Rectal smooth muscle tissue (tissue), 1 donor: ENCODE measurements at regions not wholly inside any gene's neighbourhood (a gene's known extent, or its start where the extent isn't known, plus 50 kb on each side); places are given as distances from the start of the nearest gene placed in this dataset.

Experiments
- H3K27ac ChIP-seq: one replicate; pipeline ENCODE4 v1.7.0; 2013; ENCODE audit warnings: low read depth, low read length, inconsistent platforms
- H3K27me3 ChIP-seq: one replicate; pipeline ENCODE4 v1.7.0; 2013; ENCODE audit warnings: low read length; ENCODE audit not compliant: control insufficient read depth, insufficient read depth
- H3K36me3 ChIP-seq: one replicate; pipeline ENCODE4 v1.7.0; 2013; ENCODE audit warnings: low read length; ENCODE audit not compliant: control insufficient read depth, insufficient read depth
- H3K4me1 ChIP-seq: one replicate; pipeline ENCODE4 v1.7.0; 2013; ENCODE audit warnings: low read length; ENCODE audit not compliant: control insufficient read depth, insufficient read depth
- H3K4me3 ChIP-seq: one replicate; pipeline ENCODE4 v1.7.0; 2013; ENCODE audit warnings: low read length
- H3K9ac ChIP-seq: one replicate; pipeline ENCODE4 v1.7.0; 2013; ENCODE audit warnings: low read length

- no peaks in the 10 kb centered on the region for H3K4me1 ChIP-seq
- H3K36me3 ChIP-seq: no peaks in the 10 kb centered on the region
- H3K9ac ChIP-seq: no peak overlapping the region
- H3K27ac ChIP-seq: no peak overlapping the region
- H3K4me3 ChIP-seq: no peak overlapping the region
- no peaks in the 10 kb centered on the region for H3K27me3 ChIP-seq
These were observed 97.1 kb upstream of the IL12B start for GRCh38 chr5:159427180-159428012.

GRCh38 chr5:159430361-159431012 lies 100.2 kb upstream of the IL12B start:
- H3K4me1 ChIP-seq: no peaks in the 10 kb centered on the region
- H3K9ac ChIP-seq: no peak overlapping the region
- no peaks in the 10 kb centered on the region for H3K36me3 ChIP-seq
- H3K27ac ChIP-seq: no peak overlapping the region
- H3K4me3 ChIP-seq: no peak overlapping the region
- no peaks in the 10 kb centered on the region for H3K27me3 ChIP-seq

- H3K27me3 ChIP-seq: no peaks in the 10 kb centered on the region
- H3K27ac ChIP-seq: no peak overlapping the region
- H3K4me1 ChIP-seq: no peaks in the 10 kb centered on the region
- no peak overlapping the region for H3K9ac ChIP-seq
- H3K36me3 ChIP-seq: no peaks in the 10 kb centered on the region
- no peak overlapping the region for H3K4me3 ChIP-seq
These were observed 105.6 kb upstream of the IL12B start for GRCh38 chr5:159435855-159436254.

GRCh38 chr5:159438092-159438491 lies 107.8 kb upstream of the IL12B start:
- no peaks in the 10 kb centered on the region for H3K27me3 ChIP-seq
- no peak overlapping the region for H3K9ac ChIP-seq
- no peak overlapping the region for H3K4me3 ChIP-seq
- H3K27ac ChIP-seq: no peak overlapping the region
- H3K4me1 ChIP-seq: no peaks in the 10 kb centered on the region
- H3K36me3 ChIP-seq: no peaks in the 10 kb centered on the region

DNA sequence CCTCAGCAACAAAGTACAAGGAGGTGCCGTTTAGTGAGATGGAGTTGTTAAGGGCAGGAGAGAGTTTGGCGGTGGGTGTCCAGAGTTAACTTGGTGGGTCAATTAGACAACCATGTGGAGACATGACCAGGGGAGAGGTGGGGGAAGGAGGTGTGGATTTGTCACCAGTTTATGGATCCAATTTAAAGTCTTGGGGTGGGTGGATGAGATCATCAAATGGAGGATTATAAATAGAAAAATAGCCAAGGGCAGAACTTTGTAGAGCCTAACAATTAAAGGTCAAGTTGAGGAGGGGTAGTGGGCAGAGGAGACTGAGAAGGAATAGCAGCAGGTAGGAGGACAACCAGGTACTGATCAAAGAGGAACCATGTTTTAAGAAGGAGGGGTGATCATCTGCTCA lies 108.7 kb upstream of the IL12B start:
- no peak overlapping the region for H3K4me3 ChIP-seq
- H3K4me1 ChIP-seq: no peaks in the 10 kb centered on the region
- H3K27me3 ChIP-seq: no peaks in the 10 kb centered on the region
- no peaks in the 10 kb centered on the region for H3K36me3 ChIP-seq
- H3K9ac ChIP-seq: no peak overlapping the region
- no peak overlapping the region for H3K27ac ChIP-seq

DNA sequence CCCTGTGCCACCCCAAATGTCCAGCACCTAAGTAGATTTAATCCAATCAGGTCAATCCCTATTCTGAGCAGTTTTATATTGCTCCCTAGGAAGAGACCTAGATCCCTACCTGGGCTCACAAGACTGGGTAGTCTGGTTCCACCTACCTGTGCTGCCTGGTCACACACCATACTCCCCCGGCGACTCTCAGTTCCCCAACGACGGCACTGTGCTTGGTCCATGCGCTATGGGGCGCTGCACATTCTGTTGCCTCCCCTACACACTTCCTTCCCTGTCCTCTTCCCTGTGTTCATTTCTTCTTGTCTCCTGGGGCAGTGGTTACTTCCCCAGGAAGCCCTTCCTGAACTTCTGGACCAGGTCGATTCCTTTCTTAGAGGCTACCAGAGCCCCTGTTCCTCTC lies 109.9 kb upstream of the IL12B start:
- no peaks in the 10 kb centered on the region for H3K4me1 ChIP-seq
- no peak overlapping the region for H3K4me3 ChIP-seq
- H3K36me3 ChIP-seq: no peaks in the 10 kb centered on the region
- H3K27ac ChIP-seq: no peak overlapping the region
- H3K27me3 ChIP-seq: no peaks in the 10 kb centered on the region
- no peak overlapping the region for H3K9ac ChIP-seq

DNA sequence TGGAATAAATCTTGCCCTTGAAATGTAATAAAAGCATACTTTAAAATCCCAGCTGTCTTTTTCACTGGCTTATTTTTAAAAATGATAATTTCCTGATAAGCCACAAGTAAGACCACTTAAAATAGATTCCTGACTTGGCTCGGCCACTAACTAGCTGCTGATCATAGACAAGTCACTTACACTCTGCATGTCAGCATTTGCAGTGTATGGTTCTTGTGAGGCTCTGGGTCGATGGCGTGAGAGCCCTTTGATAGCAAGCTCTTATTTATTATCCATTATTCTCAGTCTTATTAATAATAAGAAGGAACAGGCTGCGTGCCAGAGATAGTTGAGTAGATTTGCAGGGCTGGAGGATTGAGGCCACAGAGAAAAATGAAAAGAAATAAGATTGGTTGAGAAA lies 110.7 kb upstream of the IL12B start:
- no peaks in the 10 kb centered on the region for H3K27me3 ChIP-seq
- H3K36me3 ChIP-seq: no peaks in the 10 kb centered on the region
- no peak overlapping the region for H3K9ac ChIP-seq
- no peaks in the 10 kb centered on the region for H3K4me1 ChIP-seq
- H3K4me3 ChIP-seq: no peak overlapping the region
- no peak overlapping the region for H3K27ac ChIP-seq

GRCh38 chr5:159441441-159441840 lies 111.2 kb upstream of the IL12B start:
- no peak overlapping the region for H3K9ac ChIP-seq
- no peak overlapping the region for H3K27ac ChIP-seq
- no peaks in the 10 kb centered on the region for H3K27me3 ChIP-seq
- H3K4me3 ChIP-seq: no peak overlapping the region
- no peaks in the 10 kb centered on the region for H3K4me1 ChIP-seq
- no peaks in the 10 kb centered on the region for H3K36me3 ChIP-seq

DNA sequence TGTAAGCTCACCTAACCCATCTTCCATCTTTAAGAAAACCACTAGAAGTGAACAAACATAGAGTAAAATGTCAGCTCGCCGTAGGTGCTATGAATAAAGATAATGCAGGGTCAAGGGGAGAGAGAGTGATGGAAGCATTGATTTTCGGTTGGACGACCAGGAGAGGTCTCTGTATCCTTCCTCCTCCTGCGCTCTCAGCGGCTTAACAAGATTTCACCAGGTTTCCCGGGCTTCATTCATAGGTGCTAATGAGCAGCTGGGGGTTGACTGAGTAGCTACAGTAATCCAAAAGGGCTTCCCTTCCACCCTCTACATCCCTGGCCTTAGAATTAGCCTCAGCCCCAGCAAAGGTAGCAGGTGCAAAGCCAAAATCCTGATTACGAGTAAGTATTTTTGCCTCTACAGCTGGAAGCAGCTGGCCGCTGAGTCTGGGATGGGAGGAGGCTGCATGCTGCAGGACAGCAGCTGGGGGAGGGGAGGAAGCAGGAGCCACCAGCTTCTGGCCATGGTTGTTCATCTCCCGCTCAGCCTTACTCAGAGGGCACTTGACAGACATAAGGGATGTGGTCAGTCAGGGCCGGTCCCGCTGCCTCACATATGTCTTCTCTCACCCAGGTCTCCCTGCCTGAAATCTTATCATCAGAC lies 112.0 kb upstream of the IL12B start:
- Histone ChIP-seq H3K9ac (no peak overlapping the region), H3K27ac (no peak overlapping the region), H3K27me3 (no peaks in the 10 kb centered on the region), H3K4me3 (no peak overlapping the region), H3K4me1 (no peaks in the 10 kb centered on the region), H3K36me3 (no peaks in the 10 kb centered on the region)

- no peak overlapping the region for H3K27ac ChIP-seq
- no peak overlapping the region for H3K4me3 ChIP-seq
- no peaks in the 10 kb centered on the region for H3K4me1 ChIP-seq
- no peak overlapping the region for H3K9ac ChIP-seq
- no peaks in the 10 kb centered on the region for H3K27me3 ChIP-seq
- H3K36me3 ChIP-seq: no peaks in the 10 kb centered on the region
These were observed 114.3 kb upstream of the IL12B start for GRCh38 chr5:159444441-159445082.

GRCh38 chr5:159447116-159447515 lies 116.8 kb upstream of the IL12B start:
- no peak overlapping the region for H3K27ac ChIP-seq
- no peak overlapping the region for H3K9ac ChIP-seq

DNA sequence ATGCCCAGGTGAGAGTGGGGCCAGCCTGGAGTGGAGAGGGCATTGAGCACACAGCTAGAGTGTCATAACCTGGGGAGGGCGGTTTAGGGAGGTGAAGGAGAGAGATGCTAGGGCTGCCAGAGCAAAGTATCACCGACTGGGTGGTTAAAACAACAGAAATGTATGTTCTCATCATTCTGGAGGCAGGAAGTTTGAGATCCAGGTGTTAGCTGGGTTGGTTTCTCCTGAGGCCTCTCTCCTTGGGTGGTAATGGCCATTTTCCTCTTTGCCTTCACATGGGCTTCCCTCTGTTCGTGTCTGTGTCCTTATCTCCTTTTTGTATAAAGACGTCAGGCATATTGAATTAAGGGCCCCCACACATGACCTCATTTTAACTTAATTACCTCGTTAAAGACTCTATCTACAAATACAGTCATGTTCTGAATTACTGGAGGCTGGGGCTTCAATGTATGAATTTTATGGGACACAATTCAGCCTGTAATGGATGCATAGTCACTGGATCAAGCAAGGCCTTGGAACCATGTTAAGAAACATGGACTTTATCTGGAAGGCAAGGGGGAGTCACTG lies 118.6 kb upstream of the IL12B start:
- no peak overlapping the region for H3K9ac ChIP-seq
- H3K27me3 ChIP-seq: no peaks in the 10 kb centered on the region

More at GRCh38 chr5:159447116-159447515, 116.8 kb upstream of the IL12B start:
- H3K4me3 ChIP-seq: no peak overlapping the region
- no peaks in the 10 kb centered on the region for H3K36me3 ChIP-seq
- no peaks in the 10 kb centered on the region for H3K4me1 ChIP-seq
- H3K27me3 ChIP-seq: no peaks in the 10 kb centered on the region

More for the DNA sequence above, 118.6 kb upstream of the IL12B start:
- no peak overlapping the region for H3K27ac ChIP-seq
- no peak overlapping the region for H3K4me3 ChIP-seq
- H3K4me1 ChIP-seq: no peaks in the 10 kb centered on the region
- H3K36me3 ChIP-seq: no peaks in the 10 kb centered on the region
